OCI-LY7 (cell line): ENCODE measurements at regions not wholly inside any gene's neighbourhood (a gene's known extent, or its start where the extent isn't known, plus 50 kb on each side); places are given as distances from the start of the nearest gene placed in this dataset.

Source experiments
- CTCF ChIP-seq: fragments of 200-600 bp; sonication (generic); conservative IDR thresholded peaks from 2 replicates; pipeline ENCODE4 v1.5.1; 2014; ENCODE audit warnings: mild to moderate bottlenecking, antibody characterized with exemption, low read length, moderate library complexity, mixed read lengths
- EZH2phosphoT487 ChIP-seq: fragments of 200-600 bp; sonication (generic); IDR thresholded peaks from 2 replicates; pipeline ENCODE4 v1.6.1; 2018; ENCODE audit warnings: low read depth, borderline replicate concordance, mild to moderate bottlenecking, mixed run types, antibody characterized with exemption, low read length, moderate library complexity, mixed read lengths

DNA sequence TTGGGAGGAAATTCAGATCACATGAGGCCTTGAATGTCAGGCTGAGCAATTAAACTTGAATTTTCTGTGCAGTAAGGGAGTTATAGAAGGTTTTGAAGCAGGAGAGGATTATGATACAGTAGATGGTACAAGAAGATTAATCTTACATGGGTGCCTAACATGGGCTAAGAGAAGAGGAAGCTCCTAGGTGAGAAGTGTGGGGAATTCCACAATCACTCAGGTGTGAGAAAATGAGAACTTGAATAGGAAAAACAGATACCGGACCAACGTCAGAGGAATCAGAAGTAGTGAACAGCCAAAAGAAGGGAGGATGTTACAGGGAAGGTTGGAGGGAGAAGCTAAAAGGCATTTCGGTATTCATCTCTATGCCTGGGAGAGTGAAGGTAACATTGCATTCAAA is 250.7 kb upstream of the SLC35B3 start:
- TF ChIP-seq CTCF (no peak), EZH2phosphoT487 (no peak)
